H9 (cell line): ENCODE measurements at regions not wholly inside any gene's neighbourhood (a gene's known extent, or its start where the extent isn't known, plus 50 kb on each side); places are given as distances from the start of the nearest gene placed in this dataset.

ENCODE experiments used
- DNase-seq: peaks from one replicate; pipeline ENCODE4 v3.0.0-alpha.2; 2017
- H2AFZ ChIP-seq: one replicate; pipeline ENCODE4 v1.6.1; 2013; ENCODE audit warnings: mild to moderate bottlenecking, low read length, control low read depth, moderate library complexity
- H2AK5ac ChIP-seq: 2 replicates; pipeline ENCODE4 v1.6.1; 2013; ENCODE audit warnings: low read length, control low read depth, mixed read lengths; ENCODE audit not compliant: insufficient read length
- H2BK120ac ChIP-seq: one replicate; pipeline ENCODE4 v1.6.1; 2013; ENCODE audit warnings: low read depth, mild to moderate bottlenecking, low read length, control low read depth, inconsistent platforms; ENCODE audit not compliant: poor library complexity, severe bottlenecking
- H2BK12ac ChIP-seq: 2 replicates; pipeline ENCODE4 v1.6.1; 2013; ENCODE audit warnings: low read length, control low read depth, mixed read lengths, low read depth; ENCODE audit not compliant: insufficient read length
- H2BK15ac ChIP-seq: 2 replicates; pipeline ENCODE4 v1.6.1; 2013; ENCODE audit warnings: low read depth, low read length, control low read depth
- H2BK20ac ChIP-seq: one replicate; pipeline ENCODE4 v1.6.1; 2013; ENCODE audit warnings: low read depth, mild to moderate bottlenecking, low read length, control low read depth, inconsistent platforms; ENCODE audit not compliant: poor library complexity, severe bottlenecking
- H2BK5ac ChIP-seq: 2 replicates; pipeline ENCODE4 v1.6.1; 2013; ENCODE audit warnings: low read length, control low read depth, mixed read lengths; ENCODE audit not compliant: insufficient read length
- H3K14ac ChIP-seq: 2 replicates; pipeline ENCODE4 v1.6.1; 2013; ENCODE audit warnings: low read length, control low read depth; ENCODE audit not compliant: insufficient read depth
- H3K18ac ChIP-seq: 2 replicates; pipeline ENCODE4 v1.6.1; 2013; ENCODE audit warnings: low read depth, mild to moderate bottlenecking, mixed read lengths, low read length, control low read depth; ENCODE audit not compliant: insufficient read length
- H3K23ac ChIP-seq: 2 replicates; pipeline ENCODE4 v1.6.1; 2013; ENCODE audit warnings: low read length, control low read depth, mixed read lengths, low read depth; ENCODE audit not compliant: insufficient read length
- H3K23me2 ChIP-seq: 2 replicates; pipeline ENCODE4 v1.6.1; 2013; ENCODE audit warnings: low read depth, mild to moderate bottlenecking, mixed read lengths, low read length, control low read depth; ENCODE audit not compliant: insufficient read length, poor library complexity, severe bottlenecking
- H3K27ac ChIP-seq: 2 replicates; pipeline ENCODE4 v1.5.1; 2013; ENCODE audit warnings: low read length, control low read depth, mixed read lengths, low read depth; ENCODE audit not compliant: insufficient read length
- H3K27me3 ChIP-seq: 2 replicates; pipeline ENCODE4 v1.6.1; 2013; ENCODE audit warnings: low read length, control low read depth, inconsistent platforms; ENCODE audit not compliant: insufficient read depth
- H3K4ac ChIP-seq: 2 replicates; pipeline ENCODE4 v1.6.1; 2013; ENCODE audit warnings: low read depth, mild to moderate bottlenecking, control low read depth, inconsistent platforms, low read length, moderate library complexity
- H3K4me1 ChIP-seq: 2 replicates; pipeline ENCODE4 v1.6.1; 2013; ENCODE audit warnings: low read length, control low read depth, inconsistent platforms; ENCODE audit not compliant: insufficient read depth
- H3K4me2 ChIP-seq: 2 replicates; pipeline ENCODE4 v1.6.1; 2013; ENCODE audit warnings: low read length, control low read depth, mixed read lengths; ENCODE audit not compliant: insufficient read length, insufficient read depth
- H3K56ac ChIP-seq: 2 replicates; pipeline ENCODE4 v1.6.1; 2013; ENCODE audit warnings: low read depth, mild to moderate bottlenecking, mixed read lengths, low read length, control low read depth; ENCODE audit not compliant: insufficient read length
- H3K79me1 ChIP-seq: 2 replicates; pipeline ENCODE4 v1.6.1; 2013; ENCODE audit warnings: low read depth, mild to moderate bottlenecking, moderate library complexity, low read length, control low read depth, inconsistent platforms; ENCODE audit not compliant: insufficient read depth, poor library complexity, severe bottlenecking
- H3K79me2 ChIP-seq: 2 replicates; pipeline ENCODE4 v1.6.1; 2013; ENCODE audit warnings: low read length, control low read depth, inconsistent platforms; ENCODE audit not compliant: insufficient read depth
- H3K9ac ChIP-seq: 2 replicates; pipeline ENCODE4 v1.6.1; 2013; ENCODE audit warnings: low read length, control low read depth, mixed read lengths; ENCODE audit not compliant: insufficient read length; ENCODE audit errors: extremely low read depth
- H3K9me3 ChIP-seq: one replicate; pipeline ENCODE4 v1.6.1; 2013; ENCODE audit warnings: low read depth, low read length, inconsistent platforms; ENCODE audit not compliant: control insufficient read depth
- H3T11ph ChIP-seq: one replicate; pipeline ENCODE4 v1.6.1; 2013; ENCODE audit warnings: mild to moderate bottlenecking, low read length, control low read depth, inconsistent platforms
- H4K20me1 ChIP-seq: one replicate; pipeline ENCODE4 v1.6.1; 2013; ENCODE audit not compliant: control insufficient read depth, insufficient read length, insufficient read depth
- H4K5ac ChIP-seq: 2 replicates; pipeline ENCODE4 v1.6.1; 2013; ENCODE audit warnings: low read depth, mild to moderate bottlenecking, mixed read lengths, low read length, control low read depth; ENCODE audit not compliant: insufficient read length
- H4K8ac ChIP-seq: replicated peaks from 2 replicates; pipeline ENCODE4 v1.6.1; 2013; ENCODE audit warnings: low read length, control low read depth, mixed read lengths, low read depth; ENCODE audit not compliant: insufficient read length
- H4K91ac ChIP-seq: 2 replicates; pipeline ENCODE4 v1.6.1; 2013; ENCODE audit warnings: low read depth, mild to moderate bottlenecking, moderate library complexity, mixed read lengths, low read length, control low read depth; ENCODE audit not compliant: insufficient read length
- H3K27ac Mint-ChIP-seq, 3 experiments: 2 replicates in 2 of 3; 3 replicates in 1 of 3; pipeline ENCODE4 v1.8.0; 2020 to 2021; ENCODE audit warnings: mixed read lengths in 3 of 3, mild to moderate bottlenecking in 1 of 3, moderate library complexity in 1 of 3
- H3K27me3 Mint-ChIP-seq: 2 replicates; pipeline ENCODE4 v1.8.0; 2021; ENCODE audit warnings: low read depth, mild to moderate bottlenecking, moderate library complexity, mixed read lengths
- H3K36me3 Mint-ChIP-seq, 3 experiments: 2 replicates in 2 of 3; 3 replicates in 1 of 3; pipeline ENCODE4 v1.8.0; 2020 to 2021; ENCODE audit warnings: low read depth in 3 of 3, mixed read lengths in 3 of 3; ENCODE audit not compliant: insufficient read depth in 1 of 3
- H3K4me1 Mint-ChIP-seq, 2 experiments: 2 replicates each; pipeline ENCODE4 v1.8.0; 2020; ENCODE audit warnings: mixed read lengths in 2 of 2
- H3K4me3 Mint-ChIP-seq, 2 experiments: 2 replicates in 1 of 2; 3 replicates in 1 of 2; pipeline ENCODE4 v1.8.0; 2020 to 2021; ENCODE audit warnings: mild to moderate bottlenecking in 2 of 2, mixed read lengths in 2 of 2, moderate library complexity in 1 of 2
- H3K9me3 Mint-ChIP-seq, 2 experiments: 2 replicates in 1 of 2; 3 replicates in 1 of 2; pipeline ENCODE4 v1.8.0; 2020; ENCODE audit warnings: mild to moderate bottlenecking in 2 of 2, mixed read lengths in 2 of 2, moderate library complexity in 1 of 2
- CTCF ChIP-seq: fragments of 200-600 bp; sonication (generic); conservative IDR thresholded peaks from 3 replicates; pipeline ENCODE4 v1.8.0; 2021; ENCODE audit warnings: antibody characterized with exemption, mild to moderate bottlenecking
- WGBS: extraction: QIAGEN DNeasy Blood & Tissue Kit; methylation state at CpG from one replicate; pipeline ENCODE4 v1.1.7; 2013; ENCODE audit warnings: missing lambda C conversion rate, low lambda C conversion rate, mixed read lengths; ENCODE audit not compliant: insufficient read length; ENCODE audit errors: extremely low coverage; 5-methylcytosine and 5-hydroxymethylcytosine counted together

- no peaks in the 10 kb centered on the region for H3K23me2 ChIP-seq
- no peaks in the 10 kb centered on the region for H3K9me3 ChIP-seq
- H4K91ac ChIP-seq: no peak overlapping the region
- H4K8ac ChIP-seq: no peak overlapping the region
- H3K4me1 Mint-ChIP-seq: peaks cover 19 to 37% of the 10 kb centered on the region in 2 experiments
- WGBS: no CpG with 5 or more reads among the region's 18 CpGs
- no peaks in the 10 kb centered on the region for H3K79me1 ChIP-seq
- H3K27me3 Mint-ChIP-seq: peaks cover 5% of the 10 kb centered on the region
- no peaks in the 10 kb centered on the region for H4K20me1 ChIP-seq
- no peak overlapping the region for H3K23ac ChIP-seq
- no peak overlapping the region for H3K4me3 Mint-ChIP-seq
- no peak overlapping the region for H3K27ac Mint-ChIP-seq
- H2AFZ ChIP-seq: no peak overlapping the region
- no peaks in the 10 kb centered on the region for H3K4me1 ChIP-seq
- H2BK12ac ChIP-seq: no peak overlapping the region
- no peaks in the 10 kb centered on the region for H3K27me3 ChIP-seq
- no peak overlapping the region for H3K9ac ChIP-seq
- H3K14ac ChIP-seq: no peak overlapping the region
- H3K18ac ChIP-seq: no peak overlapping the region
- no peak overlapping the region for H2BK120ac ChIP-seq
- no peak overlapping the region for H3K4me2 ChIP-seq
- TF ChIP-seq CTCF: no peak
- no peak overlapping the region for H3T11ph ChIP-seq
- no peak overlapping the region for H2BK5ac ChIP-seq
- peaks cover 0 to 4% of the 10 kb centered on the region in 2 experiments; a peak in 1 of 5 replicates for H3K9me3 Mint-ChIP-seq
- no peak overlapping the region for H4K5ac ChIP-seq
- H2BK20ac ChIP-seq: no peak overlapping the region
- H3K4ac ChIP-seq: no peak overlapping the region
- no peak overlapping the region for H2BK15ac ChIP-seq
- H2AK5ac ChIP-seq: no peak overlapping the region
- DNase-seq: no peak
- H3K36me3 Mint-ChIP-seq: no peaks in the 10 kb centered on the region
- H3K27ac ChIP-seq: no peak overlapping the region
- no peaks in the 10 kb centered on the region for H3K79me2 ChIP-seq
- H3K56ac ChIP-seq: no peak overlapping the region
Observed at GRCh38 chr22:48299801-48300200, 1527.9 kb downstream of the BRD1 start.
